PFSK-1 (cell line): ENCODE measurements at regions not wholly inside any gene's neighbourhood (a gene's known extent, or its start where the extent isn't known, plus 50 kb on each side); places are given as distances from the start of the nearest gene placed in this dataset.

Experiments used
- POLR2AphosphoS5 ChIP-seq: IDR thresholded peaks from 2 replicates; pipeline ENCODE4 v1.6.1; 2012; ENCODE audit warnings: low read depth, mild to moderate bottlenecking, control low read depth, low read length, moderate library complexity
- REST ChIP-seq, 2 experiments: IDR thresholded peaks; 2 replicates each; pipeline versions ENCODE4 v1.6.1 to v1.8.0; 2011 to 2012; ENCODE audit warnings: low read depth in 2 of 2, low read length in 2 of 2, control low read depth in 1 of 2, inconsistent platforms in 1 of 2, mild to moderate bottlenecking in 1 of 2, moderate library complexity in 1 of 2; ENCODE audit not compliant: insufficient read depth in 1 of 2
- TAF1 ChIP-seq: IDR thresholded peaks from 2 replicates; pipeline ENCODE4 v1.6.1; 2012; ENCODE audit warnings: low read length, control low read depth, borderline replicate concordance; ENCODE audit not compliant: insufficient read depth

- TF ChIP-seq TAF1 (no peak), REST (IDR thresholded peaks at IDR 0.05; ENCODE audit: insufficient read depth in 1 of 2, low read depth in 2 of 2, low read length in 2 of 2) (no peak), POLR2AphosphoS5 (no peak)
Measured at GRCh38 chr21:15289896-15290841, 225.4 kb upstream of the NRIP1 start.
